Amniotic epithelial cell (primary cell): ENCODE measurements at regions not wholly inside any gene's neighbourhood (a gene's known extent, or its start where the extent isn't known, plus 50 kb on each side); places are given as distances from the start of the nearest gene placed in this dataset.

ENCODE experiments used
- DNase-seq: peaks from one replicate; pipeline ENCODE4 v3.0.0-alpha.2; 2010; ENCODE audit warnings: low read depth

DNA sequence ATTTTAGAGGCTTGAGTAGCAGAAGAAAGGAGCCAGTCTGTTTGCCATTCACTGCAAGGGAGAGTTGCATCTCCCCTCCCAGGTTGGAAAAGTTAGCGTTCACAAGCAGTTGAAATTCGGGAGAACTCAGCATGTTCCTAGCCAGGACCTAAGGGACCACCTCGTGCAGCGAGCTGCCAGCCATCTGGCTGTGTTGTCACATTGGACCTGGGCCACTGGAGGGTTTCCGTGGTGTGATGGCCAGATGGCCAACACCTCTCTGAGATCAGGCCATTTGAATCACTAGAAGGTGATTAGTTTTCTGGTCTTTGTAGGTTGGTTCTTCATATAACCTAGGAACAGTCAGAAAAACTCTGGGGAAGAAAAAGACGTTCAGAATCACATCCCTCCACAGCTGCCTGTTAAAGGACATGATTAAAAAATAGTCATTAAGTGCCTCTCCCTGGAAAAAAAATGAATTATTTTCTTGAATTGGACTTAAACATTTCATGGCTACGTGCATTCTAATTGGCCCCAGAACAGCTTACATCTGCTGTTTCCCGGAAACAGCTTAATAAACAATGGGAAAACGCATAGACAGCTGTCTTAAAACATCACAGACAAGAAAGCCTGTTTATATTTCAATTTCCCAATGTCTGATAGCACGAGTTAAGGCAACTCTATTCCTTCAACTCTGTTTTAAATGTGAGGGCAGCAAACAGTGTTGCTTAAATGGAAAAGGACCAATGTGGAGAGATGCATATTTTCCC is 303.9 kb downstream of the TENT4A start:
- DNase-seq, result no peak

- no peak for DNase-seq
These were observed 305.0 kb downstream of the TENT4A start for GRCh38 chr5:7018198-7018597.

GRCh38 chr5:7018601-7019000 is 305.4 kb downstream of the TENT4A start:
- DNase-seq, result no peak

- DNase-seq, result no peak
These were observed 323.1 kb downstream of the TENT4A start for GRCh38 chr5:7036192-7036835.

DNA sequence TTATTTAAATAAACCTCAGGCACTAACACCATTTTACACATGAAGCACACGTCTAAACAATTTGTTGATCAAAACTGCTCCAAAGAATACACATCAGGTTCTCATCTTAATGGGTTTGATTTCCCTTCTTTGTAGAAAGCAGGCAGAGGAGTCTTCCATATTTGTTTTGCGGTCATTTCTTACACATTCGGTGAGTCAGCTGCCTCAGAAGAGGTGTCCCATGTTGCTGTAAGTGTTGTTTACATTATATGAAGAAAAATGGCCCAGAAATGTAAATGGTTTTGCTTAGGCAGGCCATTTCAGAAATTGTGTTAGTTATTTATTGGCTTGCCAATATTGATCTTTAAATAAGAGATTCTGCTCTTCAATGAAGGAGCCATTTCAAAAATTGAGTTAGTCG is 325.8 kb downstream of the TENT4A start:
- DNase-seq, result no peak

DNA sequence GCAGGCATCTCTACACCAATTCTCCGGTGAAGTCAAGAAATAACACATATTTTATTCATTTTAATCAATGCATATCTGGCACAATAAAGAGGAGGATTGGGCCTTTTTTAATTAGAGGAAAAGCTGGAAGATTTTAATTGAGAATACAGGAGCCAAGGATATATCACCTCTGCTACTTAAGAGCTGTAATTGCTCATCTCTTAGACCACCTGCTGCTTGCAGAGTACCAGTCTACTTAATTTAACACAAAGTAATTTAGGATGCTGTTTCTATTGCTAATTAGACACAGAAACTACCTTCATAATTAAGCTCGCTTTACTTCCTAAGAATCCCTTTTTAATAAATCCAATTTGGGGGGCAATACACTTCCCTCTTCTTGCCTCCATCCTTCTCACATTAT is 326.9 kb downstream of the TENT4A start:
- no peak for DNase-seq

- no peak for DNase-seq
These were observed 330.6 kb downstream of the TENT4A start for GRCh38 chr5:7043797-7044196.

DNA sequence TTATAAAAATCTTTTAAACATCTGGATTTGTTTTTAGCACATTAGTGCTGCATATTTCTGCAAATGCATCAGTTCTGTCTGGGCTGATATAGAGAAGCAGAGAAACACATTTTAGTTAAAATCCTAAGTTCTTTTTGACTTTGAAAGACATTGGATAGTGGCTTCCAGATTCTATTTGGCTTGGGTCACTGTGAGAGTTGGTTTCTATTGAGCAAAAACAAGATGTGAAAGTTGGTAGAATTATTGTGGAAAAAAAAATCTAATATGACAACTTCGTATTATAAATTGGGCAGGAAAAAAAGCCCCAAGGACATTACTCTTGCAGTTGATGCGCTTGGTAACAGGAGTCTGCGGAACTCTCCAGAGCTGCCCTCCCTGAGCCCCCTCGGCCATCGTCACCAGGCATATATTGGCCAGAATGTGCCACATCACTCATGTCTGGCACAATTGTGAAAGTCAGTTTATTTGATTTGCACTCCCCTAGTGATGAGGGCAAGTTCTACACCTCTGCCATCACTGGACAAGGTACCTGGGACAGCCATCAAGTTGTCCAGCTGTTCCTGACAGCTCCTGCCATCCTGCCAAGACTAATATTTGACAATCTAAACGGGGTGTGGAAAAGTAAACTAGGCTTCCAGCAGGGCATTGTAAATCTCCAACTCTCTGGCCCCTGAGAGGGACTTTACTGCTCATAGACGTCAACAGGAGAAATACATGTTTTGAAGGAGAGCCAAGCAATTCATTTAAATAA is 334.5 kb downstream of the TENT4A start:
- no peak for DNase-seq

DNA sequence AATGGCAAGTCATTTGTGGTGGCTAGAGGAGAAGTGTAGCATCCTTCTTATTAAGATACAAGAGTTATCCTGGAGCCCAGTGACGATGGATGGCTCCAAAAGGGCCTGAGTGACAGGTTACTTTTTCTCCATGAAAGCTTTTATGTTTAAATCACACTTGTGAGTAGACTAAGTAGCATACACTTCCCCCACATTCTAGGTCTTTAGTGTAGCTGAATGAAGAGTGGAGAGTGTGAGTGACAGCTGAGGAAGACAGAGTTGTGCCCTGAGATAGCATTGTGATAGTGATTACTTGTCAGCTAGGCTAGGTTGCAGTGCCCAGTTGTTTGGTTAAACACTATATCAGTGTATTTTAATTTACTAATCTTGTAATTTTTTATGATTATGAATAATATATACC is 337.8 kb downstream of the TENT4A start:
- no peak for DNase-seq

DNA sequence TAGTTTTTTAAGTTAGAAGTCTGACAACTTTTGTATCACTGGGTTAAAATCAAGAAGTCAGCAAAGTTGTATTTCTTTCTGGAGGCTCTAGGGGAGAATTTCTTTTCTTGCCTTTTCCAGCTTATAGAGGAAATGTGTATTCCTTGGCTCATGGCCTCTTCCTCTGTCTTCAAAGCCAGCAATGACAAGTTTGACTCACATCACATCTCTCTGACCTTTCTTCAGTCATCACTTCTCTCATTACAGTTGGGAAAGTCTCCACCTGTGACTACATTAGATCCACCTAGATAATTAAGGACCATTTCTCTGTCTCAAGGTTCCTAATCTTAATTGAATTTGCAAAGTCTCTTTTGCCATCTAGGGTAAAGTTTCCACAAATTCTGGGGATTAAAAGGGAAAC is 339.9 kb downstream of the TENT4A start:
- DNase-seq, result no peak

DNA sequence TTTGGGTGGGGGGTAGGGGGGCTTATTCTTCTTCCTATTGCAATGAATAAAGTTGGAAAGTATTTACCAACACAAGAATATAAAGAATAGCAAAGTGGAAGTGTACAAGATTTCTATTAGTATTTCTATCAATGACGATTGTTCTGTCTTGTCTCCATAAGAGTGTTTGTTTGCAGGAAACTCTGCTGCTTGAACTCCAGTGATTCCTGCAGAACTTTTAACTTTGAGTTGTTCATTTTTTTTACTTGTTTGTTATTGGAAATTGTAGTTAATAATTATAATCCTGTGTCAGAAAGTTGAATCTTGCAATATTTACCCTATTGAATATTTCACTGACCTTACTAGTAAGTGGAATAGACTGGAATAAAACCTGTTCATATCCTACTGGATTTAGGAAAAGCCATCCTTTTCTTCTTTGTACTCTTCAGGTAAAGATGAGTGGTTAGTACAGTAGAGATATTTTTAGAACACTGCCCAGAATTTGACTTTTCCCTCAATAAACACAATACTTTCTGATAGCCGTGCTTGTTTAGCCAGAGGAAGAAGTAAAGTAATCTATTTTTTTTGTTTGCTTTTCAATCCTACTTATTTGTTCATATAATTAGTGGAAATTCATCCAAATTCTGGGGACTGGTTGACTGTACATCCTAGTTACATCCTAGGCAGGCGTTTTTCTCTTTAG is 340.4 kb downstream of the TENT4A start:
- no peak for DNase-seq

GRCh38 chr5:7066471-7067235 is 329.3 kb upstream of the ADCY2 start:
- DNase-seq, result no peak

GRCh38 chr5:7068156-7068555 is 327.8 kb upstream of the ADCY2 start:
- no peak for DNase-seq

DNA sequence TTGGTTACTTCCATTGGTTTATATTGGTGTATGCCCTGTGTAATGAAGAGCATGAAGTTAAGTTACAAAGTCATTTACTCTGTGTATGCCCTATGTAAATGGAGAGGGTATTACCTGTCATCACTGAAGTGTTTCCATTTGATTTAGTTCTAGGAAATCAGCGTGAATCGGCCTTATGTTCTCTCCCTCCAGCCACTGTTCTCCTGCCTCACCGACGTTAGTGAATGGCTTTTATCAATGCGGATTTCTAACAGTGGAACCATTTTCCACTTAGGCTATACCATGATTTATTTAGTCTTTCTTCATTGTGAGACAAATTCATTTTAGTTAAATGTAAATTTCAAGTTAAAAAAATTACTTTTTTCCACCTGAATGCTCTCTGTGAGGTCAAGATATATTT is 327.0 kb upstream of the ADCY2 start:
- DNase-seq, result no peak

DNA sequence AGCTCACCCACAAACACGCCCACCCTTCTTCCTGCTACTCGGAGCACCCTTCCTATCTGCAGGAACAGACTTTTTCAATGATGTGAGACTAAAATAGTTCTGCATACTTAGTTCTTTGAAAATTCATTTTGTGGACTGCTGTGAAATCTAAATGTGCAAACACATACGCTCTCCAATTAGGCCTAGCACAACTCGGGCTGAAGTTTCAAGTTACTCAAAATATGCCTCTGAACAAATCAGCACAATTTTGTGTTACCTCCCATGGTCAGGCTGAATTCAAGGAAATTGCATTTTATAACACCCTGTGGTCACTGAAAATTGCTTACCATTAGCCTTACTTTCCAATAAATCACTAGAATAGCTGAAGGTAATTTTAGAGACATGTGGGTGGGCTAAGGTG is 323.8 kb upstream of the ADCY2 start:
- no peak for DNase-seq

- no peak for DNase-seq
These were observed 322.3 kb upstream of the ADCY2 start for GRCh38 chr5:7073666-7074065.

DNA sequence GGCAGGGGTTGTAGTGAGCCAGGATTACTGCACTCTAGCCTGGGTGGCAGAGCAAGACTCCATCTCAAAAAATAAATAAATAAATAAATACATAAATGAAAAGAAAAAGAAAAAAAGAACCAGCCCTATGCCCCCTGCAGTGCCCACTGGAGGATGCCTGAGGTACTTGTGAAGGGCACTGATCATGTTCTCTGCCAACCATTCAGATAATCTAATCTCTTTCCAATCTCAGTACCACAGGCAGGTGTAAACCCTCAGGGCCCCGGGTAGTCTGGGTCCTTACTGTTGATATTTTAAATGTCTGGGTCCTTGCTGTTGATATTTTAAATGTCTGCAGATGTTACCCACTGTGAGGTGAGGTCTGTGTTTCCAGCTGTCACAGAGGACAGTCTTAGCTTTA is 321.8 kb upstream of the ADCY2 start:
- no peak for DNase-seq

- DNase-seq, result no peak
These were observed 320.5 kb upstream of the ADCY2 start for GRCh38 chr5:7075470-7075869.

- no peak for DNase-seq
These were observed 317.8 kb upstream of the ADCY2 start for GRCh38 chr5:7078101-7078500.

- DNase-seq, result no peak
These were observed 317.0 kb upstream of the ADCY2 start for GRCh38 chr5:7078901-7079300.

DNA sequence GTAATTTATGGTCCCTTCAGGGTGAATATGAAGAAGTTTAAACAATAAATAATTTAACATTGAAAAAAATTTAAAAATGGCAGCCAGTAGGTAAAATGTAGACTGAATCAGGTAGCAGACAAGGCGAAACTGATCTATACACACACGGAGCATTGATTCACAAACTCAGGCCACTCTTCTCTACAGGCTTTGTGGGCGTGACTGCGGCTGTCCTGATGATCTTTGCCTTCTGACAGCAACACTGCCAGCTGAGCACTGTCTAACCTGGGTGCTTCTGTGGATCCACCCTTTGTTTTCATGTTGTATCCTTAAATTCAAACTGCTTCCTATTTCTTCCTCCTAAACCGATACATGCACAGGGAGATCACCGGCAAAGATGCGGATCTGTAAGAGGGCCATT is 315.4 kb upstream of the ADCY2 start:
- DNase-seq, result no peak

DNA sequence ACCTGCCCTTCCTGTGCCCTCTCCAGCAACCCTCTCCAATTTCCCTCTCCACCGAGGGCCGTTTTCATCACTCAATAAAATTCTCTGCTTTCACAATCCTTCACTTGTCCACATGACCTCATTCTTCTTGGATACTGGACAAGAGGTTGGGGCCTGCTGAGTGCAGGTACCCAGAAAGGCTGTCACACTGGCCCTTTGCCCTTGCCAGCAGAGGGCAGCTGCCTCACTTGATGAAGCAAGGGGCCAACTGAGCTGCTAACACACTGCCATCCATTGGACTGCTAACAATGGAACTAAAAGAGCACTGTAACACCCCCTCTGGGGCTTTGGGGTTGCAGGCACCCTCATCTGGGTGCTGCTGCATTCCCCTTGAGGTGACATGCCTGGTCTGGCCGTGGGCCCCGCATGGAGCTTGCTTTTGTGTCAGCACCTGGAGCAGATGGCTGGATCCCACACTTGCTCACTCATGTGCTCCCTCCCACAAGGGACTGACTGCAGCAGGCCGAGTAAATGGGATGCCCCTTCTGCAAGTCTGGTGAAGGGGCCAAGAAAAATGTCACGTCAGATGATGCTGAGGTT is 308.1 kb upstream of the ADCY2 start:
- no peak for DNase-seq
